ENCODE measurements at regions not wholly inside any gene's neighbourhood (a gene's known extent, or its start where the extent isn't known, plus 50 kb on each side); places are given as distances from the start of the nearest gene placed in this dataset.

- FAIRE-seq: no peak
- DNase-seq (ENCODE audit: insufficient read length, low spot score): no peak
- TF ChIP-seq CTCF (IDR thresholded peaks at IDR 0.05; ENCODE audit: insufficient read depth, missing control alignments): no peak
These were observed 475.9 kb downstream of the PTPRU start for GRCh38 chr1:29712284-29712651.

GRCh38 chr1:29711582-29712283, 475.4 kb downstream of the PTPRU start:
- no peak for TF ChIP-seq CTCF (IDR thresholded peaks at IDR 0.05; ENCODE audit: insufficient read depth, missing control alignments)
- FAIRE-seq (no peak), DNase-seq (ENCODE audit: insufficient read length, low spot score) (no peak)

GRCh38 chr1:29709704-29710280, 473.5 kb downstream of the PTPRU start:
- DNase-seq (ENCODE audit: insufficient read length, low spot score) (no peak), FAIRE-seq (no peak)

GRCh38 chr1:29708796-29709703, 472.7 kb downstream of the PTPRU start:
- DNase-seq (ENCODE audit: insufficient read length, low spot score): no peak
- TF ChIP-seq CTCF (IDR thresholded peaks at IDR 0.05; ENCODE audit: insufficient read depth, missing control alignments): no peak
- no peak for FAIRE-seq

More at GRCh38 chr1:29709704-29710280, 473.5 kb downstream of the PTPRU start:
- no peak for TF ChIP-seq CTCF (IDR thresholded peaks at IDR 0.05; ENCODE audit: insufficient read depth, missing control alignments)

GRCh38 chr1:29708381-29708780, 472.1 kb downstream of the PTPRU start:
- no peak for FAIRE-seq
- no peak for TF ChIP-seq CTCF (IDR thresholded peaks at IDR 0.05; ENCODE audit: insufficient read depth, missing control alignments)
- DNase-seq (ENCODE audit: insufficient read length, low spot score): no peak

GRCh38 chr1:29707796-29708195, 471.5 kb downstream of the PTPRU start:
- FAIRE-seq (no peak), DNase-seq (ENCODE audit: insufficient read length, low spot score) (no peak)
- no peak for TF ChIP-seq CTCF (IDR thresholded peaks at IDR 0.05; ENCODE audit: insufficient read depth, missing control alignments)

All from D721Med (cell line).